ENCODE measurements at regions not wholly inside any gene's neighbourhood (a gene's known extent, or its start where the extent isn't known, plus 50 kb on each side); places are given as distances from the start of the nearest gene placed in this dataset.
"Not testable (repeated sequence)": the region's sequence is repeated elsewhere in the genome, so short reads cannot be mapped to it uniquely, and the experiment has no call there.

DNA sequence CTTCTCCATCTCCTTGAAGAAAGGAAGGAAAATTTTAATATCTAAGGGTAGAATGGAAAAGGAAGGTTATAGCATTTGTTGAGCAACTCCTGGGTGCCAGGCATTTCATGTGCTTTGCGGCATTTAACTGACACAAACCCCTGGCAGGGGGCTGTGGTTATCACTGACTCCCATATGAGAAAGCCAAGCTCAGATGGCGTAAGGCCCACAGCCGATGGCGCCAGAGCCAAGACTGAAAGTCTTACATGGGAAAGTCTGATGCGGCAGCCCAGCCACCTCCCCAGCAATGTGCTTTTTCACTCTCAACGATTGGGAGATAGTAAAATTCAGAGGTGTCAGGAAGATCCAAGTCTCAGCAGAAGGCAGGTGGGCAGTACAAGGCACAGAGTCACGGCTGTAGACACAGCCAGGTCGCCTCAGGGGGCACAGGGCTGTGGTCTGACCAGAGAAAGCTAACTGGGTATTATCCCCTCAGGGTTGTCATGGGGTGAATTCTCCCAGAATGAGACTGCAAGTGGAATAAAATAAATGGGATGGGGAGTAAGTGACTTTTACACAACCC is 324.2 kb upstream of the NCKAP5 start:
- peaks cover 13% of the 10 kb centered on the region for H3K4me1 Mint-ChIP-seq
- ChIA-PET POLR2A (no interaction called here), CTCF (interaction anchor here (0.7 kb wide), 1 partner anchor 226 kb away, joined by 3 read pairs; no protein-coding TSS in a partner anchor)
- TF ChIP-seq, protein P1, sequence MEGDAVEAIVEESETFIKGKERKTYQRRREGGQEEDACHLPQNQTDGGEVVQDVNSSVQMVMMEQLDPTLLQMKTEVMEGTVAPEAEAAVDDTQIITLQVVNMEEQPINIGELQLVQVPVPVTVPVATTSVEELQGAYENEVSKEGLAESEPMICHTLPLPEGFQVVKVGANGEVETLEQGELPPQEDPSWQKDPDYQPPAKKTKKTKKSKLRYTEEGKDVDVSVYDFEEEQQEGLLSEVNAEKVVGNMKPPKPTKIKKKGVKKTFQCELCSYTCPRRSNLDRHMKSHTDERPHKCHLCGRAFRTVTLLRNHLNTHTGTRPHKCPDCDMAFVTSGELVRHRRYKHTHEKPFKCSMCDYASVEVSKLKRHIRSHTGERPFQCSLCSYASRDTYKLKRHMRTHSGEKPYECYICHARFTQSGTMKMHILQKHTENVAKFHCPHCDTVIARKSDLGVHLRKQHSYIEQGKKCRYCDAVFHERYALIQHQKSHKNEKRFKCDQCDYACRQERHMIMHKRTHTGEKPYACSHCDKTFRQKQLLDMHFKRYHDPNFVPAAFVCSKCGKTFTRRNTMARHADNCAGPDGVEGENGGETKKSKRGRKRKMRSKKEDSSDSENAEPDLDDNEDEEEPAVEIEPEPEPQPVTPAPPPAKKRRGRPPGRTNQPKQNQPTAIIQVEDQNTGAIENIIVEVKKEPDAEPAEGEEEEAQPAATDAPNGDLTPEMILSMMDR (IDR thresholded peaks at IDR 0.05), result no peak
- H3K27me3 Mint-ChIP-seq, result no peaks in the 10 kb centered on the region
- DNase-seq (no peak), ATAC-seq (ENCODE audit: low read depth) (no peak)
- H3K27ac Mint-ChIP-seq, result no peak overlapping the region
- no peaks in the 10 kb centered on the region for H3K9me3 Mint-ChIP-seq
- H3K4me3 Mint-ChIP-seq, result no peak overlapping the region
- intact Hi-C loops (cut with micrococcal nuclease), result no loop called here
- H3K36me3 Mint-ChIP-seq (ENCODE audit: low read depth), result no peaks in the 10 kb centered on the region

DNA sequence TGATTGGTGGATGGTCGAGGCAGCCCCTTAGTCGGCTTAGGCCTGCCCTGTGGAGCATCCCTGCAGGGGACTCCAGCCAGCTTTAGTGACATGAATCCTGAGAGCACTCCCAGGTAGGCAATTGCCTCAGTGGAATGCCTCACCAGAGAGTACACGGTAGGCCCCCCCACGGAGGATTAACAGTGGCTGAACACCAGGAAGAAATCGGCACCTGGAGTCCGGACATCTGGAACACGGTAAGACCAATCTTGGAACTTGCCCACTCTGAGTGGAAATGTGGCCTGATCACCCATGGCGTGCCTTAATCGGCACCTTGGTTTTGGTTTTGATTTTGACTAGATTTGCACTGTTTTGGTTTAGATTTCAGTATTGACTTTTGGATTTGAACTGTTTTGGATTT is 326.2 kb upstream of the NCKAP5 start:
- ATAC-seq (ENCODE audit: low read depth) (no peak), DNase-seq (no peak)
- no peaks in the 10 kb centered on the region for H3K36me3 Mint-ChIP-seq (ENCODE audit: low read depth)
- ChIA-PET CTCF (interaction anchor here (1.8 kb wide), 1 partner anchor 518 kb away, joined by 5 read pairs; no protein-coding TSS in a partner anchor), POLR2A (no interaction called here)
- H3K27ac Mint-ChIP-seq, result no peak overlapping the region
- H3K27me3 Mint-ChIP-seq, result no peaks in the 10 kb centered on the region
- no peak overlapping the region for H3K4me3 Mint-ChIP-seq
- TF ChIP-seq, protein P1 (IDR thresholded peaks at IDR 0.05), result no peak
- no peaks in the 10 kb centered on the region for H3K9me3 Mint-ChIP-seq
- intact Hi-C loops (cut with micrococcal nuclease), result no loop called here
- H3K4me1 Mint-ChIP-seq, result peaks cover 13% of the 10 kb centered on the region

DNA sequence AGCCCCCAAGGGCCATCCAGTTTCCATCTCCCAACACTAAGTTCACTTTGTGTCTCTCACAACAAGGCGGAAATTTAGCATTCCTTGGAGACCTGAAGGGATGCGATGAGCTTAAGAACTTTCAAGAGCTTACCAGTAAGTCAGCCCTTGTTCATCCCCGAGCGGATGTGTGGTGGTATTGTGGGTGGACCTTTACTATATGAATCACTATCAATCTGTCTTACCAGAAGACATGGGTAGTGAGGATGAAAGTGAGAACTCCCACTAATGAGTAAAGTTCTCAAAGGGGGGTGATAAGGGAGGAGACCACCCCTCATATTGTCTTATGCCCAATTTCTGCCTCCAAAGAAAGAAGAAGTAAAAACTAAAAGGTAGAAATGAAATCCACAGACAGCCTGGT is 329.6 kb upstream of the NCKAP5 start:
- H3K4me1 Mint-ChIP-seq, result peaks cover 13% of the 10 kb centered on the region
- intact Hi-C loops (cut with micrococcal nuclease); H3K9me3 Mint-ChIP-seq; H3K4me3 Mint-ChIP-seq; H3K36me3 Mint-ChIP-seq (ENCODE audit: low read depth); ATAC-seq (ENCODE audit: low read depth); POLR2A ChIA-PET; H3K27me3 Mint-ChIP-seq; CTCF ChIA-PET; H3K27ac Mint-ChIP-seq; DNase-seq: not testable (repeated sequence)

GRCh38 chr2:133900909-133901308 is 332.6 kb upstream of the NCKAP5 start:
- ChIA-PET CTCF (no interaction called here), POLR2A (no interaction called here)
- ATAC-seq (ENCODE audit: low read depth) (no peak), DNase-seq (no peak)
- Mint-ChIP-seq H3K27me3 (peaks cover 2% of the 10 kb centered on the region), H3K9me3 (no peaks in the 10 kb centered on the region), H3K27ac (no peak overlapping the region), H3K4me3 (no peak overlapping the region), H3K4me1 (no peaks in the 10 kb centered on the region), H3K36me3 (ENCODE audit: low read depth) (no peaks in the 10 kb centered on the region)
- intact Hi-C loops (cut with micrococcal nuclease), result no loop called here
- TF ChIP-seq, protein P1 (IDR thresholded peaks at IDR 0.05), result no peak

- H3K4me1 Mint-ChIP-seq, result no peaks in the 10 kb centered on the region
- peaks cover 8% of the 10 kb centered on the region for H3K9me3 Mint-ChIP-seq
- ChIA-PET POLR2A (no interaction called here), CTCF (no interaction called here)
- intact Hi-C loops (cut with micrococcal nuclease), result no loop called here
- no peaks in the 10 kb centered on the region for H3K36me3 Mint-ChIP-seq (ENCODE audit: low read depth)
- no peak for ATAC-seq (ENCODE audit: low read depth)
- DNase-seq, result no peak
- no peak overlapping the region for H3K4me3 Mint-ChIP-seq
- no peak overlapping the region for H3K27ac Mint-ChIP-seq
- TF ChIP-seq, protein P1 (IDR thresholded peaks at IDR 0.05), result no peak
- H3K27me3 Mint-ChIP-seq, result peaks cover 2% of the 10 kb centered on the region
These were observed 338.1 kb upstream of the NCKAP5 start for GRCh38 chr2:133906396-133906795.

DNA sequence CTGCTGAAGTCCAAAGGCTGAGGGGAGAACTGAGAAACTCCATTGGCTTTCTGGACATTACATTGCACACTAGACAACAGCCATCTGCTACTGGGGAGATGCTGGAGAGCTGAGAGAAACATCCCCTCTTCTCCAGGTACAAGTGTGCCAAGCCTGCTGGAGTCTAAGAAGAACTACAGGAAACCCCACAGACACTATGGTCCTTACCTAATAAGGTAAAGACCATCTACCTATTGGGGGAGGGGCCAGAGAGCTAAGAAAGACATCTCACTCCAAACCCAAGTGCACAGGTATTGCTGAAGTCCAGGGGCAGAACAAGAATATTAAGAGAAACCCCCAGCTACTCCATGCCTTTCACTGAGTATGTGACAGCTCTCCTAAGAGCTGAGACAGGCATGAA is 338.7 kb upstream of the NCKAP5 start:
- no peak overlapping the region for H3K27ac Mint-ChIP-seq
- peaks cover 8% of the 10 kb centered on the region for H3K9me3 Mint-ChIP-seq
- H3K4me1 Mint-ChIP-seq, result no peaks in the 10 kb centered on the region
- CTCF ChIA-PET, result no interaction called here
- no peak overlapping the region for H3K4me3 Mint-ChIP-seq
- intact Hi-C loops (cut with micrococcal nuclease), result no loop called here
- TF ChIP-seq, protein P1 (IDR thresholded peaks at IDR 0.05), result no peak
- DNase-seq (no peak), ATAC-seq (ENCODE audit: low read depth) (no peak)
- no peaks in the 10 kb centered on the region for H3K36me3 Mint-ChIP-seq (ENCODE audit: low read depth)
- peaks cover 2% of the 10 kb centered on the region for H3K27me3 Mint-ChIP-seq
- POLR2A ChIA-PET, result no interaction called here

All from activated B cell treated with CpG ODN at 0.5 μM for 24 hours (primary cell).